Cardiac muscle cell (in vitro differentiated cells and primary cell): ENCODE measurements at regions not wholly inside any gene's neighbourhood (a gene's known extent, or its start where the extent isn't known, plus 50 kb on each side); places are given as distances from the start of the nearest gene placed in this dataset.

Experiments used
- DNase-seq, 2 donors: peaks; one replicate each; pipeline versions ENCODE4 v3.0.0 to v3.0.0-alpha.2; 2010 to 2017; ENCODE audit warnings: low read depth in 1 of 2, low spot score in 1 of 2
- H3K27ac ChIP-seq: fragments of 200-600 bp; sonication (generic); 2 replicates; pipeline ENCODE4 v1.5.1; 2016
- H3K27me3 ChIP-seq: fragments of 200-600 bp; sonication (generic); 2 replicates; pipeline ENCODE4 v1.6.0; 2016; ENCODE audit warnings: control low read depth
- H3K36me3 ChIP-seq: fragments of 200-600 bp; sonication (generic); 2 replicates; pipeline ENCODE4 v1.5.1; 2016; ENCODE audit warnings: control low read depth
- H3K4me1 ChIP-seq: fragments of 200-600 bp; sonication (generic); 2 replicates; pipeline ENCODE4 v1.8.1; 2017; ENCODE audit warnings: low read depth, mild to moderate bottlenecking, mixed run types
- H3K4me3 ChIP-seq: fragments of 200-600 bp; sonication (generic); 2 replicates; pipeline ENCODE4 v1.5.1; 2016; ENCODE audit warnings: mild to moderate bottlenecking
- H3K9me3 ChIP-seq: fragments of 200-600 bp; sonication (generic); 2 replicates; pipeline ENCODE4 v1.5.1; 2017; ENCODE audit warnings: low read depth, mild to moderate bottlenecking, control low read depth
- TF ChIP-seq, protein P1 (sequence below): IDR thresholded peaks from 2 replicates; pipeline ENCODE4 v1.5.1; 2012; ENCODE audit warnings: low read depth, mild to moderate bottlenecking, low read length

DNA sequence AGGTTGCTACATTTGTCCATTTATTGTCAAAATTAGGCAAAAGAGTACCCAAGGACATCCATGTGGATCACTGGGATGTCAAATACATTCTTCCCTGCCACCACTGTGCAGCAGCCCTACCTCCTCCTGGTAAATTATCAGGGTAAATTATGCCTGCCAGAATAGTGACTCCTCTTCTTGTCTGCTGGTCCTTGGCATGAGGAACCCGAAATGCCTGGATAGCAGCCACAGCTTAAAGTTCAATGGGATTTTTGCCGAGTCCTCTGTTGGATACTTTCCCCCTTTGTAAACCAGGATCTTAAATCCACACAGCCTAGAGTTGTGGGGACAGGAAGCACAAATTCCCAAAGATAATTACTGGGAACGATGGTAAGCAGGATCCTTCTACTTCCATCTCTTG, 173.3 kb downstream of the RFX6 start:
- no peak for DNase-seq
- Histone ChIP-seq H3K4me1 (no peaks in the 10 kb centered on the region), H3K4me3 (no peak overlapping the region), H3K27ac (no peak overlapping the region), H3K27me3 (no peaks in the 10 kb centered on the region), H3K36me3 (no peaks in the 10 kb centered on the region), H3K9me3 (no peaks in the 10 kb centered on the region)
- TF ChIP-seq, protein P1, sequence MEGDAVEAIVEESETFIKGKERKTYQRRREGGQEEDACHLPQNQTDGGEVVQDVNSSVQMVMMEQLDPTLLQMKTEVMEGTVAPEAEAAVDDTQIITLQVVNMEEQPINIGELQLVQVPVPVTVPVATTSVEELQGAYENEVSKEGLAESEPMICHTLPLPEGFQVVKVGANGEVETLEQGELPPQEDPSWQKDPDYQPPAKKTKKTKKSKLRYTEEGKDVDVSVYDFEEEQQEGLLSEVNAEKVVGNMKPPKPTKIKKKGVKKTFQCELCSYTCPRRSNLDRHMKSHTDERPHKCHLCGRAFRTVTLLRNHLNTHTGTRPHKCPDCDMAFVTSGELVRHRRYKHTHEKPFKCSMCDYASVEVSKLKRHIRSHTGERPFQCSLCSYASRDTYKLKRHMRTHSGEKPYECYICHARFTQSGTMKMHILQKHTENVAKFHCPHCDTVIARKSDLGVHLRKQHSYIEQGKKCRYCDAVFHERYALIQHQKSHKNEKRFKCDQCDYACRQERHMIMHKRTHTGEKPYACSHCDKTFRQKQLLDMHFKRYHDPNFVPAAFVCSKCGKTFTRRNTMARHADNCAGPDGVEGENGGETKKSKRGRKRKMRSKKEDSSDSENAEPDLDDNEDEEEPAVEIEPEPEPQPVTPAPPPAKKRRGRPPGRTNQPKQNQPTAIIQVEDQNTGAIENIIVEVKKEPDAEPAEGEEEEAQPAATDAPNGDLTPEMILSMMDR = no peak

DNA sequence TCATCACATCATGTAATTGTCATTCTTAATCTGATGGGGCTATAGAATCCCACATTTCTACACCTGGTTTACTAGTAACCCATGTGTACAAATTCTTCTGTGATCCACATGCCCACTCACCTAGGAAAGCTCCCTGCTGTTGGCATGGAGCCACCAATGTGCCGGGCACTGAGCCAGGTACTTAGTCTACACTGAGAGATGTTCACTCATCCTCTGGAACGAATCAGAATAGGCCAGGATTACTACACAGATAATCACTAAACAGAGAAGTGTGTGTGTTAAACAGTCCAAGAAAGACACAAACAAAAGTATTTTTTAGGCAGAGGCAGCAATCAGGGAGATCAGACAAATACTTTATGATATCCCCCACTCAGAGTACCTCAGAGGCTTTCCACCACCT, 193.2 kb upstream of the VGLL2 start:
- Histone ChIP-seq H3K4me1 (peaks cover 26% of the 10 kb centered on the region), H3K27me3 (no peaks in the 10 kb centered on the region), H3K36me3 (no peaks in the 10 kb centered on the region), H3K27ac (no peak overlapping the region), H3K9me3 (no peaks in the 10 kb centered on the region), H3K4me3 (no peak overlapping the region)
- TF ChIP-seq, protein P1 = no peak
- DNase-seq = peak in 1 of 2 donors; percentile 11

DNA sequence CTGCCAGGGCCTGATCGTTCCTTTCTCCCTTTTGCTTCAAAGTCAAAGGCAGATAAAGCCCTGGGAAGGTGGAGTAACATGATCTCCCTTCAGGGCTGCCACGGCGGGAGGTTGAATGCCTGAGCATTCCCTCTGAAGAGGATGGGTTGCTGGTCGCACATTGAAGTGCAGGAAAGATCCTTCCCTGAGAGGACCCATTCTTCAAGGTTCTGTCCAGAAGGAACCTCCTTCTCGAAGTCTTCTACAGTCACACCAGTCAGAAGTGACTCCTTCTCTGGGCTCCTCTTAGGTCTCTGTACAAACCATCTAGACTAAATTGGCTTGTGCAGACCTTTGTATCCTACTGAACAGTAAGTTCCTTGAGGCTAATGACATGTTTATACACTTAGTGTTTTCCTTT, 192.6 kb upstream of the VGLL2 start:
- H3K4me3 ChIP-seq = no peak overlapping the region
- DNase-seq = peak in 1 of 2 donors; percentile 42
- TF ChIP-seq, protein P1 = no peak

DNA sequence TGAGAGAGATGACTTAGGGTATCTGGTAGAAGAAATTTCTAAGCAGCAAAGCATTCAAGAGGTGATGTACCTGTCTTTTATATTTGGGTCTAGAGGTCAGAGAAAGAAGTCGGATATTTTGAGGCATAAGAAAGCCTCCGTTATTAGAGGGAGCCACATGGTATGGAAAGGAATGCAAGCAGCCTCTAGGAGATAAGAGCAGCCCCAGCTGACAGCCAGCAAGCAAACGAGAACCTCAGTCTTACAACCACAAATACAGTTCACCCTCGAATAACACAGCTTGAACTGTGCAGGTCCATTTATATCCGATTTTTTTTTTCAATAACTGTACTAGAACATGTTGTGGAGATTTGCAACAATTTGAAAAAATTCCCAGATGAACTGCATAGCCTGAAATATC, 190.7 kb upstream of the VGLL2 start:
- DNase-seq = peak in 1 of 2 donors; percentile 67
- Histone ChIP-seq H3K27me3 (no peaks in the 10 kb centered on the region), H3K27ac (no peak overlapping the region), H3K36me3 (no peaks in the 10 kb centered on the region), H3K9me3 (no peaks in the 10 kb centered on the region), H3K4me3 (no peak overlapping the region), H3K4me1 (peaks cover 26% of the 10 kb centered on the region)
- TF ChIP-seq, protein P1 = no peak

More for the DNA sequence above, 192.6 kb upstream of the VGLL2 start:
- Histone ChIP-seq H3K27me3 (no peaks in the 10 kb centered on the region), H3K27ac (no peak overlapping the region), H3K4me1 (peaks cover 26% of the 10 kb centered on the region), H3K36me3 (no peaks in the 10 kb centered on the region), H3K9me3 (no peaks in the 10 kb centered on the region)

DNA sequence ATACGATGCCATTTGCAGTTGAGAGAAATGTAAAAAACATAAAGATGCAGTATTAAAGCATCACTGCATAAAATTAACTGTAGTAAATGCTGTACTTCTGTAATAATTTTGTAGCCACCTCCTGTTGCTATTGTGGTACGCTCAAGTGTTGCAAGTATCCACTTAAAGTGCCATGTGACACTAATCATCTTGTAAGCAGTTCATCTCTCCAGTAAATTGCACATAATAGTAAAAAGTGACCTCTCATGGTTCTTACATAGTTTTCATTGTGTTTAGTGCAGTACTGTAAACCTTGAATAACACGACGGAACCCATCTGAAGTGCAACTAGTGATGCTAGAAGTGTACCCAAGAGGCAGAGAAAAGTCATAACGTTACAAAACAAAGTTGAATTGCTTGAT, 190.1 kb upstream of the VGLL2 start:
- H3K27me3 ChIP-seq = no peaks in the 10 kb centered on the region
- H3K4me3 ChIP-seq = no peak overlapping the region
- no peak overlapping the region for H3K27ac ChIP-seq
- no peaks in the 10 kb centered on the region for H3K9me3 ChIP-seq
- TF ChIP-seq, protein P1 = no peak
- peak in 1 of 2 donors; percentile 5 for DNase-seq
- H3K4me1 ChIP-seq = peaks cover 26% of the 10 kb centered on the region
- no peaks in the 10 kb centered on the region for H3K36me3 ChIP-seq

DNA sequence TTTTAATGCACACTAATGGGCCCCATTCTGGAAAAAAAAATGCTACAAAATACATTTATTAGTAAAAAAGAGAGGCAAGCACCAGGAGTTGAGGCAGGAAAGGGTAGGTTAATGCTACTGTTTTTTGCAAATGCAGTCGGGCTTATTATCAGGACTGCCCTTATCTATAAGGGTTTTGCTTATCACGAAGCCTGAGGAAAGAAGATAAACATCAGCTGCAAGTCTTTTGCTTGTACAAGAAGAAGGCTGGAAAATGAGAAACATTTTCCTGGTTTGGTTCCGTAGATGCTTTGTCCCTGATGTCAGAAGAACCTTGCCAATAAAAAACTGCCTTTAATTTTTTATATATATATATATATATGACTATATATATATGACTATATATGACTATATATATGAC, 189.3 kb upstream of the VGLL2 start:
- Histone ChIP-seq H3K9me3 (no peaks in the 10 kb centered on the region), H3K27ac (no peak overlapping the region), H3K4me1 (peaks cover 26% of the 10 kb centered on the region), H3K27me3 (no peaks in the 10 kb centered on the region), H3K4me3 (no peak overlapping the region), H3K36me3 (no peaks in the 10 kb centered on the region)
- DNase-seq = no peak
- TF ChIP-seq, protein P1 = no peak
